ENCODE measurements at regions not wholly inside any gene's neighbourhood (a gene's known extent, or its start where the extent isn't known, plus 50 kb on each side); places are given as distances from the start of the nearest gene placed in this dataset.

GRCh38 chr10:47205192-47205591 lies 94.8 kb upstream of the GDF10 start:
- Histone ChIP-seq H3K36me3 (ENCODE audit: insufficient read depth, low read length) (no peaks in the 10 kb centered on the region), H3K9me3 (ENCODE audit: low read length) (no peaks in the 10 kb centered on the region), H2AFZ (ENCODE audit: low read length) (no peak overlapping the region), H3K27ac (ENCODE audit: low read depth, low read length, poor library complexity, severe bottlenecking) (no peak overlapping the region), H3K27me3 (ENCODE audit: insufficient read depth, low read length) (no peaks in the 10 kb centered on the region), H4K20me1 (ENCODE audit: insufficient read depth, low read length) (no peaks in the 10 kb centered on the region), H3K9ac (ENCODE audit: low read length) (no peak overlapping the region), H3K9me2 (ENCODE audit: low read depth, low read length) (no peaks in the 10 kb centered on the region), H3K4me3 (ENCODE audit: low read depth, low read length, poor library complexity, severe bottlenecking) (no peak overlapping the region), H3K4me1 (ENCODE audit: insufficient read depth, low read length, severe bottlenecking) (peaks cover 19% of the 10 kb centered on the region), H3F3A (ENCODE audit: insufficient read depth, low read length) (no peaks in the 10 kb centered on the region; the same call in 1 of the 2 replicates), H3K79me2 (ENCODE audit: insufficient read depth, low read length) (no peaks in the 10 kb centered on the region), H3K4me2 (ENCODE audit: low read length) (no peak overlapping the region)
- TF ChIP-seq CTCF (IDR thresholded peaks at IDR 0.05; ENCODE audit: low read length) = no peak
- no peak for TF ChIP-seq EZH2 (IDR thresholded peaks at IDR 0.05; ENCODE audit: borderline replicate concordance, low read length)

GRCh38 chr10:47206449-47207280 lies 93.3 kb upstream of the GDF10 start:
- H3K4me3 ChIP-seq (ENCODE audit: low read depth, low read length, poor library complexity, severe bottlenecking) = no peak overlapping the region
- H3K4me1 ChIP-seq (ENCODE audit: insufficient read depth, low read length, severe bottlenecking) = peaks cover 19% of the 10 kb centered on the region
- no peaks in the 10 kb centered on the region for H3K27me3 ChIP-seq (ENCODE audit: insufficient read depth, low read length)
- no peaks in the 10 kb centered on the region for H3K9me2 ChIP-seq (ENCODE audit: low read depth, low read length)
- 0 out of 2 replicates have a peak overlapping the region, but pooled peaks have one; percentile 8 for H2AFZ ChIP-seq (ENCODE audit: low read length)
- no peaks in the 10 kb centered on the region for H4K20me1 ChIP-seq (ENCODE audit: insufficient read depth, low read length)
- no peaks in the 10 kb centered on the region for H3K9me3 ChIP-seq (ENCODE audit: low read length)
- H3K79me2 ChIP-seq (ENCODE audit: insufficient read depth, low read length) = no peaks in the 10 kb centered on the region
- peak overlapping the region; percentile 21; the same call in 1 of the 2 replicates for H3K9ac ChIP-seq (ENCODE audit: low read length)
- H3K4me2 ChIP-seq (ENCODE audit: low read length) = 0 out of 2 replicates have a peak overlapping the region, but pooled peaks have one; percentile 10
- H3F3A ChIP-seq (ENCODE audit: insufficient read depth, low read length) = no peaks in the 10 kb centered on the region; the same call in 1 of the 2 replicates
- no peak for TF ChIP-seq CTCF (IDR thresholded peaks at IDR 0.05; ENCODE audit: low read length)
- no peak for TF ChIP-seq EZH2 (IDR thresholded peaks at IDR 0.05; ENCODE audit: borderline replicate concordance, low read length)
- H3K27ac ChIP-seq (ENCODE audit: low read depth, low read length, poor library complexity, severe bottlenecking) = peak overlapping the region; percentile 60
- no peaks in the 10 kb centered on the region for H3K36me3 ChIP-seq (ENCODE audit: insufficient read depth, low read length)

- H3K36me3 ChIP-seq (ENCODE audit: insufficient read depth, low read length) = no peaks in the 10 kb centered on the region
- H3K79me2 ChIP-seq (ENCODE audit: insufficient read depth, low read length) = no peaks in the 10 kb centered on the region
- H4K20me1 ChIP-seq (ENCODE audit: insufficient read depth, low read length) = no peaks in the 10 kb centered on the region
- no peak overlapping the region for H2AFZ ChIP-seq (ENCODE audit: low read length)
- H3F3A ChIP-seq (ENCODE audit: insufficient read depth, low read length) = no peaks in the 10 kb centered on the region; the same call in 1 of the 2 replicates
- H3K27me3 ChIP-seq (ENCODE audit: insufficient read depth, low read length) = no peaks in the 10 kb centered on the region
- H3K4me2 ChIP-seq (ENCODE audit: low read length) = no peak overlapping the region
- H3K4me1 ChIP-seq (ENCODE audit: insufficient read depth, low read length, severe bottlenecking) = peaks cover 19% of the 10 kb centered on the region
- H3K4me3 ChIP-seq (ENCODE audit: low read depth, low read length, poor library complexity, severe bottlenecking) = no peak overlapping the region
- H3K9ac ChIP-seq (ENCODE audit: low read length) = peak overlapping the region; percentile 21; the same call in 1 of the 2 replicates
- peak overlapping the region; percentile 60 for H3K27ac ChIP-seq (ENCODE audit: low read depth, low read length, poor library complexity, severe bottlenecking)
- no peaks in the 10 kb centered on the region; the same call in 1 of the 2 replicates for H3K9me3 ChIP-seq (ENCODE audit: low read length)
- TF ChIP-seq EZH2 (IDR thresholded peaks at IDR 0.05; ENCODE audit: borderline replicate concordance, low read length) = no peak
- no peak for TF ChIP-seq CTCF (IDR thresholded peaks at IDR 0.05; ENCODE audit: low read length)
- no peaks in the 10 kb centered on the region for H3K9me2 ChIP-seq (ENCODE audit: low read depth, low read length)
Observed at GRCh38 chr10:47207281-47207615, 92.7 kb upstream of the GDF10 start.
